Spleen (tissue), 11 donors: ENCODE measurements at regions not wholly inside any gene's neighbourhood (a gene's known extent, or its start where the extent isn't known, plus 50 kb on each side); places are given as distances from the start of the nearest gene placed in this dataset.

Source experiments
- DNase-seq: peaks from one replicate; pipeline ENCODE4 v3.0.0-alpha.2; 2020
- H3K27ac ChIP-seq, 8 donors: fragments of 200-600 bp; sonication (generic) in 7 of 8; 1 replicate in 4 of 8; 2 replicates in 4 of 8; pipeline versions ENCODE4 v1.5.0 to v1.8.0; 2016 to 2021; ENCODE audit warnings: inconsistent platforms in 4 of 8, mild to moderate bottlenecking in 4 of 8, moderate library complexity in 1 of 8
- H3K27me3 ChIP-seq, 7 donors: fragments of 200-600 bp; sonication (generic) in 6 of 7; replicated peaks in 1 of 7; 1 replicate in 4 of 7; 2 replicates in 3 of 7; pipeline versions ENCODE4 v1.5.0 to v1.8.0; 2016 to 2021; ENCODE audit warnings: inconsistent platforms in 3 of 7, mild to moderate bottlenecking in 1 of 7
- H3K36me3 ChIP-seq, 6 donors: fragments of 200-600 bp; sonication (generic) in 5 of 6; 1 replicate in 4 of 6; 2 replicates in 2 of 6; pipeline versions ENCODE4 v1.5.0 to v1.8.0; 2016 to 2021; ENCODE audit warnings: inconsistent platforms in 2 of 6
- H3K4me1 ChIP-seq, 6 donors: fragments of 200-600 bp; sonication (generic) in 5 of 6; 1 replicate in 3 of 6; 2 replicates in 3 of 6; pipeline versions ENCODE4 v1.5.0 to v1.8.0; 2016 to 2021; ENCODE audit warnings: inconsistent platforms in 3 of 6
- H3K4me3 ChIP-seq, 8 donors: fragments of 200-600 bp; sonication (generic) in 7 of 8; 1 replicate in 4 of 8; 2 replicates in 4 of 8; pipeline versions ENCODE4 v1.5.0 to v1.8.0; 2016 to 2021; ENCODE audit warnings: inconsistent platforms in 4 of 8, mild to moderate bottlenecking in 4 of 8, moderate library complexity in 2 of 8
- H3K9me3 ChIP-seq, 8 donors: fragments of 200-600 bp; sonication (generic) in 7 of 8; 1 replicate in 4 of 8; 2 replicates in 4 of 8; pipeline versions ENCODE4 v1.5.0 to v1.8.0; 2016 to 2021; ENCODE audit warnings: inconsistent platforms in 4 of 8
- POLR2A ChIP-seq, 3 donors: fragments of 450-650 bp; IDR thresholded peaks; one replicate each; pipeline ENCODE4 v1.5.1; 2017; ENCODE audit warnings: antibody characterized with exemption in 3 of 3, mild to moderate bottlenecking in 1 of 3
- POLR2AphosphoS5 ChIP-seq, 3 donors: sonication (generic); formaldehyde crosslinking; IDR thresholded peaks; one replicate each; pipeline ENCODE4 v1.5.1; 2017; ENCODE audit warnings: antibody characterized with exemption in 3 of 3
- WGBS, 5 donors: extraction: QIAGEN DNeasy Blood & Tissue Kit in 3 of 5; methylation state at CpG; one replicate each; pipeline versions ENCODE4 v1.1.5 to v1.1.7; 2013 to 2018; 5-methylcytosine and 5-hydroxymethylcytosine counted together
- intact Hi-C: fragments of 100-400 bp; cut with DNase I; formaldehyde crosslinking; loops from one replicate; pipeline ENCODE4 v1.15.0; 2023; ENCODE audit warnings: low total_unique reads
- TF ChIP-seq, protein P1 (sequence below), 11 experiments: fragments of 200-600 bp in 7 of 11; fragments of 450-650 bp in 4 of 11; sonication (generic) in 4 of 11; IDR thresholded peaks in 8 of 11; conservative IDR thresholded peaks in 3 of 11; 1 replicate in 7 of 11; 2 replicates in 4 of 11; pipeline versions ENCODE4 v1.4.0 to v1.8.0; 2016 to 2021; ENCODE audit warnings: antibody characterized with exemption in 11 of 11, inconsistent platforms in 4 of 11, mild to moderate bottlenecking in 1 of 11
- donor health status: healthy with polysubstance abuse.
- donor health status: DM: no; HTN: no; CAD: no; lungs with moderate emphysema.
- donor health status: DM: no; HTN: no; CAD: no.
- donor health status: Bipolar disorder and iron deficiency.
- donor health status: healthy.
- donor health status: DM: no; HTN: no; CAD: no.
- donor health status: DM: yes; HTN: yes; CAD: no.

DNA sequence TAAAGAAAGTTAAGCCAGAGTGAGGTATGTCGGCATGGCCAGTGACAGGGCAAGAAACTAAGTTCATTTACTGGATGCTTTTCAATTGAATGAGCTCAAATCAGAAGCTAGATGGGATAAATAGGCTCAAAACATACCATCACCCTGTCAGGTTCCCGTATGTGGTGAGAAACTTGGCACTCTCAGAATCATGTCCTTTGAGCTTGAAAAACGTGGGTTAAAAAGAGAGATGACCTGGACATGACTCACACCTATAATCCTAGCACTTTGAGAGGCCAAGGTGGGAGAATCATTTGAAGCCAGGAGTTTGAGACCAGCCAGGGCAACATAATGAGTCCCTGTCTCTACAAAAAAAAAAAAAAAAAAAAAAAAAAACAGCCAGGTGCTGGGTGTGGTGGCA, 121.7 kb upstream of the RGMB start:
- Histone ChIP-seq H3K27me3 (no peaks in the 10 kb centered on the region), H3K4me1 (no peaks in the 10 kb centered on the region), H3K4me3 (no peak overlapping the region), H3K36me3 (no peaks in the 10 kb centered on the region), H3K27ac (no peak overlapping the region), H3K9me3 (no peaks in the 10 kb centered on the region)
- intact Hi-C loops = no loop called here
- 60 to 76% (median 70%) methylated on average over 3 of the region's 3 CpGs for whole genome bisulfite sequencing, 5 donors
- TF ChIP-seq POLR2A (IDR thresholded peaks at IDR 0.05) = no peak
- TF ChIP-seq, protein P1, sequence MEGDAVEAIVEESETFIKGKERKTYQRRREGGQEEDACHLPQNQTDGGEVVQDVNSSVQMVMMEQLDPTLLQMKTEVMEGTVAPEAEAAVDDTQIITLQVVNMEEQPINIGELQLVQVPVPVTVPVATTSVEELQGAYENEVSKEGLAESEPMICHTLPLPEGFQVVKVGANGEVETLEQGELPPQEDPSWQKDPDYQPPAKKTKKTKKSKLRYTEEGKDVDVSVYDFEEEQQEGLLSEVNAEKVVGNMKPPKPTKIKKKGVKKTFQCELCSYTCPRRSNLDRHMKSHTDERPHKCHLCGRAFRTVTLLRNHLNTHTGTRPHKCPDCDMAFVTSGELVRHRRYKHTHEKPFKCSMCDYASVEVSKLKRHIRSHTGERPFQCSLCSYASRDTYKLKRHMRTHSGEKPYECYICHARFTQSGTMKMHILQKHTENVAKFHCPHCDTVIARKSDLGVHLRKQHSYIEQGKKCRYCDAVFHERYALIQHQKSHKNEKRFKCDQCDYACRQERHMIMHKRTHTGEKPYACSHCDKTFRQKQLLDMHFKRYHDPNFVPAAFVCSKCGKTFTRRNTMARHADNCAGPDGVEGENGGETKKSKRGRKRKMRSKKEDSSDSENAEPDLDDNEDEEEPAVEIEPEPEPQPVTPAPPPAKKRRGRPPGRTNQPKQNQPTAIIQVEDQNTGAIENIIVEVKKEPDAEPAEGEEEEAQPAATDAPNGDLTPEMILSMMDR (IDR thresholded peaks at IDR 0.05 in 8 of 11, conservative IDR thresholded peaks at IDR 0.05 in 3 of 11) = no peak
- TF ChIP-seq POLR2AphosphoS5 (IDR thresholded peaks at IDR 0.05) = no peak
- no peak for DNase-seq

DNA sequence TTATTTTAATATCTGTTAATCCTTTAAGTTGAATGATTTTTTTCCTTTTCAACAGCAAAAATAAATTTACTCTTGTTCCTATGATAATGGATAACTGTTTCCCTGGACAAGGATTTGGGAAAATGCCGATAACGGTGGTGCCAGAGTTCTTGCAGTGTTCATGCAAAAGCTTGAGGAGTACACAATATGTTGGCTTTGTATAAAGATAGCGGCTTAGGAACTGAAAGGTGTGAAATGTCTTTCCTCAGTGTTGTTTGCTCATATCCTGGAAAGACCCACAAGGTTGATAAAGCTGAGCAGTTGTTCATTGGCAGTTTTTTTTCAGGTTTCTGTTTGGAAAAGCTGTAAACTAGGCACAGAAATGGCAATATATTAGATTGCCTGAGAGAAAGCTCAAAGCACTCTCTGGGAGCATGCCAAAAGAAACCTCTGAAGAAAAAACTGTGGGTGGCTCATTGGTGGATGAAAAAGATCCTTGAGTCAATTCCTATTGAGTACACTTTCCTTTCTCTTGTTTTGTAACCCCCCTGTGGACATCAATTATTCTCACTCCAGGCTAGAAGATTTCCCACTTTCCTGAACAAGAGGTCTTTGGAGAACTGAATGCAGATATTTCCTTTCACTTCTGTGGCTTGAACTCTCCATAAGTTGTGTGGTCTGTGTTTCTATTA, 117.2 kb upstream of the RGMB start:
- Histone ChIP-seq H3K27me3 (no peaks in the 10 kb centered on the region), H3K4me1 (no peaks in the 10 kb centered on the region), H3K9me3 (no peaks in the 10 kb centered on the region), H3K4me3 (no peak overlapping the region), H3K27ac (no peak overlapping the region), H3K36me3 (no peaks in the 10 kb centered on the region)
- intact Hi-C loops = no loop called here
- TF ChIP-seq POLR2AphosphoS5 (IDR thresholded peaks at IDR 0.05) (no peak), POLR2A (IDR thresholded peaks at IDR 0.05) (no peak)
- TF ChIP-seq, protein P1 (IDR thresholded peaks at IDR 0.05 in 8 of 11, conservative IDR thresholded peaks at IDR 0.05 in 3 of 11) = no peak
- 76 to 81% (median 80%) methylated on average over 3 of the region's 3 CpGs for WGBS, 5 donors
- DNase-seq = no peak

DNA sequence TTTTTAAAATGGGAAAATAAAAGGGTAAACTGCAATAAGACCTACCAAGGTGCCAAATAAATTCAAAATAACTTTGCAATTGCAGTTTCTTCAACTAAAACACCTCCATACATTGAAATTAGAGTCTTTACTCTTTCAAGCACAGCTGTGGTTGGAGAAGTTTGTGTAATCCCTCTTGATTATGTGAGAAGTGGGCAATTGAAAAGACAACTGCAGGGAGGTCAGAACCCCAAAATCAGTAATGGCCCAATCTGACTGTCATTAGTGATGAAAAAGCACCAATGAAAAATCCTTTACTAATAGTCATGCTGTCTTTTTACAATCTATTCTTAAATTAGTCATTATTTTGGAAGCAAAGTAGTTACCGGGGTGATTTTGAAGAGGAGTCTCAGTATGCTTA, 116.7 kb upstream of the RGMB start:
- intact Hi-C loops = no loop called here
- Histone ChIP-seq H3K4me1 (no peaks in the 10 kb centered on the region), H3K9me3 (no peaks in the 10 kb centered on the region), H3K36me3 (no peaks in the 10 kb centered on the region), H3K27ac (no peak overlapping the region), H3K27me3 (no peaks in the 10 kb centered on the region), H3K4me3 (no peak overlapping the region)
- WGBS, 5 donors = 81 to 95% (median 91%) methylated on average over 1 of the region's 1 CpG
- TF ChIP-seq, protein P1 (IDR thresholded peaks at IDR 0.05 in 8 of 11, conservative IDR thresholded peaks at IDR 0.05 in 3 of 11) = no peak
- TF ChIP-seq POLR2AphosphoS5 (IDR thresholded peaks at IDR 0.05) (no peak), POLR2A (IDR thresholded peaks at IDR 0.05) (no peak)
- DNase-seq = no peak

DNA sequence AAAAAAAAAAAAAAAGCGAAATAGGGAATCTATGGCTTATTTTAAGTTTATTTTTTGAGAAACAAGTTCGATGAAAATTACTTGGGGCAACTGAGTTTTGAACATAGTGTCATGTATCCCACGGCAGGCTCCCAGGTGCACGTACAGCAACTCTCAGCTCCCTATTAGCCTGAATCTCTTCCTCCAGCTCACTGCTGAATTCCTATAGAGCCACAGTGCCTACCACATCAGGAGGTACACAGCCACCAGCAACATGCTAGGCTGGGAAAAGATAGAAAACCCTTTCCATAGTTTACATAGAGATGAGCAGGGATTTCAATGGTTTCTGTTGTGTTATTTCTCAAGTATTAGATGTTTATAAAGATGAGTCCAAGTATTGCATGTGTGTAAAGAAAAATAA, 115.9 kb upstream of the RGMB start:
- no peak overlapping the region for H3K4me3 ChIP-seq
- no peaks in the 10 kb centered on the region for H3K9me3 ChIP-seq
- 78 to 88% (median 82%) methylated on average over 4 of the region's 4 CpGs for WGBS, 5 donors
- no peaks in the 10 kb centered on the region for H3K27me3 ChIP-seq
- H3K36me3 ChIP-seq = no peaks in the 10 kb centered on the region
- TF ChIP-seq POLR2A (IDR thresholded peaks at IDR 0.05) (no peak), POLR2AphosphoS5 (IDR thresholded peaks at IDR 0.05) (no peak)
- TF ChIP-seq, protein P1 (IDR thresholded peaks at IDR 0.05 in 8 of 11, conservative IDR thresholded peaks at IDR 0.05 in 3 of 11) = no peak
- H3K4me1 ChIP-seq = no peaks in the 10 kb centered on the region
- no peak for DNase-seq
- intact Hi-C loops = no loop called here
- no peak overlapping the region for H3K27ac ChIP-seq
